Hepatocyte (in vitro differentiated cells): ENCODE measurements at regions not wholly inside any gene's neighbourhood (a gene's known extent, or its start where the extent isn't known, plus 50 kb on each side); places are given as distances from the start of the nearest gene placed in this dataset.

Experiments
- EZH2 ChIP-seq: fragments of 200-600 bp; sonication (generic); IDR thresholded peaks from 2 replicates; pipeline ENCODE4 v1.6.1; 2016; ENCODE audit warnings: antibody characterized with exemption, mild to moderate bottlenecking, borderline replicate concordance
- TF ChIP-seq, protein P1 (sequence below): fragments of 200-600 bp; sonication (generic); IDR thresholded peaks from 2 replicates; pipeline ENCODE4 v1.5.1; 2016; ENCODE audit warnings: antibody characterized with exemption, mild to moderate bottlenecking; ENCODE audit not compliant: poor library complexity

DNA sequence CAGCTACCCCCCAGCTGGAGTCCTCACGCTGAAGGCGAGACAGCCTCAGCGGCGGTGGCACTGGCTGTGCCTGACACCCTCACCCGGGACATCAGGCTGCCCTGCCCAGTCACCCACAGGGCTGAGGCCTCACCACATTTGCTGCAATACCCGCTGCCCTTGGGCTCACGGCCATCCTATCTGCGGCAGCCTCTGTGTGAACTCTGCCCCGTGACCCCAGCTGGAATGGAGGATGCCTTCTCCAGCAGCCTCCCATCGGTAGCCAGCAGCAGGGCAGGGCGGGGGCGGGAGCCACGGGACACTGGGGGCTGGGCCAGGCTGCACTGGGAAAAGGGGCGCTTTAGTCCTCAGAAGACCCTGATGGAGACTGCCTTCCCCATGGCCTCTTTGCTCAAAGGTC lies 112.4 kb upstream of the ZBTB40 start:
- TF ChIP-seq, protein P1, sequence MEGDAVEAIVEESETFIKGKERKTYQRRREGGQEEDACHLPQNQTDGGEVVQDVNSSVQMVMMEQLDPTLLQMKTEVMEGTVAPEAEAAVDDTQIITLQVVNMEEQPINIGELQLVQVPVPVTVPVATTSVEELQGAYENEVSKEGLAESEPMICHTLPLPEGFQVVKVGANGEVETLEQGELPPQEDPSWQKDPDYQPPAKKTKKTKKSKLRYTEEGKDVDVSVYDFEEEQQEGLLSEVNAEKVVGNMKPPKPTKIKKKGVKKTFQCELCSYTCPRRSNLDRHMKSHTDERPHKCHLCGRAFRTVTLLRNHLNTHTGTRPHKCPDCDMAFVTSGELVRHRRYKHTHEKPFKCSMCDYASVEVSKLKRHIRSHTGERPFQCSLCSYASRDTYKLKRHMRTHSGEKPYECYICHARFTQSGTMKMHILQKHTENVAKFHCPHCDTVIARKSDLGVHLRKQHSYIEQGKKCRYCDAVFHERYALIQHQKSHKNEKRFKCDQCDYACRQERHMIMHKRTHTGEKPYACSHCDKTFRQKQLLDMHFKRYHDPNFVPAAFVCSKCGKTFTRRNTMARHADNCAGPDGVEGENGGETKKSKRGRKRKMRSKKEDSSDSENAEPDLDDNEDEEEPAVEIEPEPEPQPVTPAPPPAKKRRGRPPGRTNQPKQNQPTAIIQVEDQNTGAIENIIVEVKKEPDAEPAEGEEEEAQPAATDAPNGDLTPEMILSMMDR, result no peak
- no peak for TF ChIP-seq EZH2
